ENCODE measurements at regions not wholly inside any gene's neighbourhood (a gene's known extent, or its start where the extent isn't known, plus 50 kb on each side); places are given as distances from the start of the nearest gene placed in this dataset.

DNA sequence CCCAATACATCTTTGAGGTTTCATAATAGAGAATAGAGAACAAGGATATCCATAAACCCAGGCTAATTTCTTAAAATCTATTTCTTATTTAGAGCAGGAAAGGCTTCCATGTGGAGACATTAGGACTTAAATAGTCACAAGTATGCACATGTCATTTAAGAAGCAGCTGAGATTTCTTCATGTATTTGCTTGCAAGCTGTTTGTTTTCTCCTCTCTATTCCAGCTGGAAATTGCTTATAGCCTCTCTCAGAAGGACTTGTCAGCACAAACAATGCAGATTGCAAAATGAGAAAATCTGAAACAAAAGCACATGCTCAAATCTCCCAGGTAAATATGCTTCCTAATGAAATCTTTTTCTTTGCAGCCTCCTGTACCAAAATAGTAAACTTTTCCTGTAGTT, 1473.1 kb downstream of the CDH8 start (continued):
- TF ChIP-seq ZNF318 (CRISPR knock-in tag; IDR thresholded peaks at IDR 0.05), result no peak
- no peak for TF ChIP-seq POGZ (CRISPR knock-in tag; IDR thresholded peaks at IDR 0.05)
- TF ChIP-seq ZFX (CRISPR knock-in tag; IDR thresholded peaks at IDR 0.05; ENCODE audit: low read depth), result no peak

DNA sequence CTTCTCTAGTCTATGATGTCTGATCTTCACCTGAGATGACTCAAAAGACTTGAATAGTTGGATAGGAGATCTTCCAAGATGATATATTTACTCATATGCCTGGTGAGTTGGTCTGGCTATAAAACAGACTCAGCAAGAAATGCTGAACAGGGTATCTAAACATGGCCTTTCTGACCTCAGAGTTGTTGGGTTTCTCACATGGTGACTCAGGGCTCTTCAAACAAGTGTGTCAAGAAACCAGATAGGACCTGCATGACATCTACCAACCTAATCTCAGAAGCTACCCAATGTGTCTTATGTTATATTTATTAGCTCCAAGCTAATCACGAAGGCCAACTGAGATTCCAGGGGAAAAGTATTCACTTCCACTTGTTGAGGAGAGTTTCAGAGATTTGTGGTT, 1477.3 kb downstream of the CDH8 start:
- WGBS (ENCODE audit: low lambda C conversion rate), result 0% methylated on average over 1 of the region's 1 CpG
- peaks cover 95% of the 10 kb centered on the region for H3K9me3 ChIP-seq (ENCODE audit: low read length)
- ChIA-PET CTCF (ENCODE audit: low intra/inter-chr PET ratio, low total read pairs) (no interaction called here), POLR2A (no interaction called here)
- TF ChIP-seq ATF7 (IDR thresholded peaks at IDR 0.05) (no peak), ATF7 (CRISPR knock-in tag; IDR thresholded peaks at IDR 0.05) (no peak), KDM3A (CRISPR knock-in tag; IDR thresholded peaks at IDR 0.05; ENCODE audit: low read depth) (no peak), ZSCAN22 (CRISPR knock-in tag; IDR thresholded peaks at IDR 0.05) (no peak), ZNF207 (IDR thresholded peaks at IDR 0.05; ENCODE audit: borderline replicate concordance) (no peak), PAX8 (CRISPR knock-in tag; IDR thresholded peaks at IDR 0.05; ENCODE audit: borderline replicate concordance) (no peak), TP53 (CRISPR knock-in tag; conservative IDR thresholded peaks at IDR 0.05) (no peak), ZKSCAN5 (CRISPR knock-in tag; IDR thresholded peaks at IDR 0.05) (no peak), SALL1 (CRISPR knock-in tag; IDR thresholded peaks at IDR 0.05) (no peak), ATF7-NPFF (CRISPR knock-in tag; IDR thresholded peaks at IDR 0.05; ENCODE audit: low read depth) (no peak), KLF11 (CRISPR knock-in tag; IDR thresholded peaks at IDR 0.05) (no peak), SUZ12 (IDR thresholded peaks at IDR 0.05; ENCODE audit: low read depth, low read length) (no peak)
- TF ChIP-seq, protein P1, sequence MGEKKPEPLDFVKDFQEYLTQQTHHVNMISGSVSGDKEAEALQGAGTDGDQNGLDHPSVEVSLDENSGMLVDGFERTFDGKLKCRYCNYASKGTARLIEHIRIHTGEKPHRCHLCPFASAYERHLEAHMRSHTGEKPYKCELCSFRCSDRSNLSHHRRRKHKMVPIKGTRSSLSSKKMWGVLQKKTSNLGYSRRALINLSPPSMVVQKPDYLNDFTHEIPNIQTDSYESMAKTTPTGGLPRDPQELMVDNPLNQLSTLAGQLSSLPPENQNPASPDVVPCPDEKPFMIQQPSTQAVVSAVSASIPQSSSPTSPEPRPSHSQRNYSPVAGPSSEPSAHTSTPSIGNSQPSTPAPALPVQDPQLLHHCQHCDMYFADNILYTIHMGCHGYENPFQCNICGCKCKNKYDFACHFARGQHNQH (CRISPR knock-in tag; IDR thresholded peaks at IDR 0.05), result no peak
- intact Hi-C loops (cut with micrococcal nuclease; ENCODE audit: unreplicated experiment), result no loop called here
- in situ Hi-C loops (cut with HindIII; ENCODE audit: extremely low pct_ligation_motif_present, low pct_unique_long_range_greater_than_20kb), result no loop called here
- FAIRE-seq (no peak), ATAC-seq (no peak), DNase-seq (ENCODE audit: low spot score) (no peak)
- BruUV-seq (replicated peaks), result no TSS peak
- no peaks in the 10 kb centered on the region for H3K79me2 ChIP-seq (ENCODE audit: insufficient read depth, low read length)
- no peak overlapping the region for H2AFZ ChIP-seq (ENCODE audit: low read length)
- H4K20me1 ChIP-seq (ENCODE audit: insufficient read depth, low read length), result no peaks in the 10 kb centered on the region
- H3K9ac ChIP-seq (ENCODE audit: insufficient read depth, low read depth, low read length), result no peak overlapping the region
- H3K36me3 ChIP-seq (replicated peaks in 1 of 2; ENCODE audit: control insufficient read depth in 1 of 2, insufficient read depth in 2 of 2, low read length in 2 of 2), result no peaks in the 10 kb centered on the region
- H3K4me3 ChIP-seq (replicated peaks in 1 of 3; ENCODE audit: insufficient read depth in 1 of 3, low read depth in 2 of 3, low read length in 3 of 3), result no peak overlapping the region
- no peaks in the 10 kb centered on the region for H3K4me1 ChIP-seq (ENCODE audit: insufficient read depth, low read length)
- no peak overlapping the region for H3K27ac ChIP-seq (ENCODE audit: extremely low read length, insufficient read depth, low read length)
- no peaks in the 10 kb centered on the region for H3K27me3 ChIP-seq (ENCODE audit: control insufficient read depth in 1 of 2, insufficient read depth in 2 of 2, low read length in 2 of 2)
- no peak overlapping the region for H3K4me2 ChIP-seq (ENCODE audit: low read depth, low read length)

All from HepG2 (cell line).